CD8-positive, alpha-beta memory T cell (primary cell): ENCODE measurements at regions not wholly inside any gene's neighbourhood (a gene's known extent, or its start where the extent isn't known, plus 50 kb on each side); places are given as distances from the start of the nearest gene placed in this dataset.

ENCODE experiments used
- CTCF ChIA-PET: fragments of 350-600 bp; sonication (Branson Sonifier 250); formaldehyde crosslinking; loops from one replicate; lab custom pipeline; 2021; ENCODE audit warnings: antibody characterized with exemption; lab: Charles Lee
- POLR2A ChIA-PET: fragments of 350-600 bp; sonication (Branson Sonifier 250); formaldehyde crosslinking; loops from one replicate; lab custom pipeline; 2021; ENCODE audit warnings: antibody characterized with exemption; lab: Charles Lee
- DNase-seq, 5 donors: peaks; one replicate each; pipeline versions ENCODE4 v3.0.0 to v3.0.0-alpha.2; 2020 to 2022; ENCODE audit warnings: mixed read lengths in 1 of 5
- H3K27ac ChIP-seq: one replicate; pipeline ENCODE4 v1.7.0; 2013; ENCODE audit warnings: low read depth, mild to moderate bottlenecking, low read length, moderate library complexity
- H3K27me3 ChIP-seq: 2 replicates; pipeline ENCODE4 v1.7.0; 2013; ENCODE audit warnings: low read length, mild to moderate bottlenecking; ENCODE audit not compliant: insufficient read depth, poor library complexity, severe bottlenecking
- H3K36me3 ChIP-seq: 2 replicates; pipeline ENCODE4 v1.7.0; 2013; ENCODE audit warnings: mild to moderate bottlenecking, low read length, moderate library complexity; ENCODE audit not compliant: insufficient read depth
- H3K4me1 ChIP-seq: 2 replicates; pipeline ENCODE4 v1.7.0; 2013; ENCODE audit warnings: mild to moderate bottlenecking, low read length, moderate library complexity; ENCODE audit not compliant: insufficient read depth
- H3K4me3 ChIP-seq: 2 replicates; pipeline ENCODE4 v1.7.0; 2013; ENCODE audit warnings: mild to moderate bottlenecking, low read length
- H3K9me3 ChIP-seq: 2 replicates; pipeline ENCODE4 v1.7.0; 2013; ENCODE audit warnings: mild to moderate bottlenecking, low read length
- H3K27ac Mint-ChIP-seq, 8 donors: one replicate each; pipeline ENCODE4 v1.8.0; 2020 to 2021; ENCODE audit warnings: mixed read lengths in 8 of 8, mild to moderate bottlenecking in 6 of 8, inconsistent platforms in 3 of 8, moderate library complexity in 3 of 8
- H3K27me3 Mint-ChIP-seq, 2 donors: one replicate each; pipeline ENCODE4 v1.8.0; 2020 to 2021; ENCODE audit warnings: mixed read lengths in 2 of 2, mild to moderate bottlenecking in 1 of 2, moderate library complexity in 1 of 2
- H3K36me3 Mint-ChIP-seq, 3 donors: one replicate each; pipeline ENCODE4 v1.8.0; 2020 to 2021; ENCODE audit warnings: mixed read lengths in 3 of 3, inconsistent platforms in 1 of 3, mild to moderate bottlenecking in 1 of 3
- H3K4me1 Mint-ChIP-seq, 3 donors: one replicate each; pipeline ENCODE4 v1.8.0; 2020 to 2021; ENCODE audit warnings: mixed read lengths in 3 of 3, inconsistent platforms in 1 of 3, mild to moderate bottlenecking in 1 of 3
- H3K4me3 Mint-ChIP-seq, 7 donors: one replicate each; pipeline ENCODE4 v1.8.0; 2020 to 2021; ENCODE audit warnings: mixed read lengths in 7 of 7, mild to moderate bottlenecking in 6 of 7, moderate library complexity in 4 of 7, inconsistent platforms in 2 of 7
- H3K9me3 Mint-ChIP-seq, 5 donors: one replicate each; pipeline ENCODE4 v1.8.0; 2020 to 2022; ENCODE audit warnings: mixed read lengths in 5 of 5, mild to moderate bottlenecking in 3 of 5, moderate library complexity in 2 of 5, inconsistent platforms in 1 of 5

- no peaks in the 10 kb centered on the region for H3K27me3 Mint-ChIP-seq
- ChIA-PET POLR2A (no interaction called here), CTCF (no interaction called here)
- H3K27me3 ChIP-seq, result no peaks in the 10 kb centered on the region
- H3K36me3 Mint-ChIP-seq, result no peaks in the 10 kb centered on the region
- no peak overlapping the region for H3K4me3 Mint-ChIP-seq
- no peak for DNase-seq
- H3K27ac Mint-ChIP-seq, result no peak overlapping the region
- no peaks in the 10 kb centered on the region for H3K9me3 ChIP-seq
- H3K9me3 Mint-ChIP-seq, result peaks cover 0 to 32% (median 3%) of the 10 kb centered on the region in 5 donors
- H3K4me3 ChIP-seq, result no peak overlapping the region
- H3K36me3 ChIP-seq, result no peaks in the 10 kb centered on the region
- no peaks in the 10 kb centered on the region for H3K4me1 ChIP-seq
- no peak overlapping the region for H3K27ac ChIP-seq
- no peaks in the 10 kb centered on the region for H3K4me1 Mint-ChIP-seq
Observed at GRCh38 chr6:112743323-112743722, 396.2 kb downstream of the RFPL4B start.

- Histone ChIP-seq H3K4me3 (no peak overlapping the region), H3K27ac (no peak overlapping the region), H3K4me1 (no peaks in the 10 kb centered on the region), H3K9me3 (no peaks in the 10 kb centered on the region), H3K27me3 (no peaks in the 10 kb centered on the region), H3K36me3 (no peaks in the 10 kb centered on the region)
- no peak for DNase-seq
- Mint-ChIP-seq H3K36me3 (no peaks in the 10 kb centered on the region), H3K9me3 (peaks cover 0 to 29% (median 3%) of the 10 kb centered on the region in 5 donors), H3K4me3 (no peak overlapping the region), H3K27me3 (no peaks in the 10 kb centered on the region), H3K27ac (no peak overlapping the region), H3K4me1 (no peaks in the 10 kb centered on the region)
- POLR2A ChIA-PET, result no interaction called here
- CTCF ChIA-PET, result no interaction called here
Observed at GRCh38 chr6:112744827-112745226, 397.7 kb downstream of the RFPL4B start.

GRCh38 chr6:112745765-112746164 lies 398.6 kb downstream of the RFPL4B start:
- Histone ChIP-seq H3K4me3 (no peak overlapping the region), H3K27me3 (no peaks in the 10 kb centered on the region), H3K36me3 (no peaks in the 10 kb centered on the region), H3K27ac (no peak overlapping the region), H3K4me1 (no peaks in the 10 kb centered on the region), H3K9me3 (no peaks in the 10 kb centered on the region)
- ChIA-PET POLR2A (no interaction called here), CTCF (no interaction called here)
- H3K36me3 Mint-ChIP-seq, result no peaks in the 10 kb centered on the region
- H3K27ac Mint-ChIP-seq, result no peak overlapping the region
- H3K4me1 Mint-ChIP-seq, result no peaks in the 10 kb centered on the region
- H3K4me3 Mint-ChIP-seq, result no peak overlapping the region
- DNase-seq, result no peak
- H3K27me3 Mint-ChIP-seq, result no peaks in the 10 kb centered on the region
- peaks cover 0 to 31% (median 0%) of the 10 kb centered on the region in 5 donors for H3K9me3 Mint-ChIP-seq

DNA sequence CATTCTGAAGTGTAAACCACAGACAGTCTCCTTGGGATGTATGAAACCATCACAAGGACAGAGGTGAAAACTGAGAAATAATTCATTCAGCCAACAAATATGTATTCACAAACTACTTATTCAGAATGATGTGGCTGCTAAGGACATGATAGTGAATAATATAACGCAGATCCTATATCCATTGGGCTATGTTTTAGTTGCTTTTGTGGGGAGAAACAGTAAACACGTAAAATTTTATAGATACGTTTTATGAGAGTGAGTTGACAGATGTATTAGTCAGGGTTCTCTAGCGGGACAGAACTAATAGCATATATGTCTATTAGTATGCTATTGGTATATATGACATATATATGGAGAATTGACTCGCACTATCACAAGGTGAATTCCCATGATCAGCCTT lies 402.5 kb downstream of the RFPL4B start:
- no peaks in the 10 kb centered on the region for H3K27me3 ChIP-seq
- no peaks in the 10 kb centered on the region for H3K36me3 Mint-ChIP-seq
- H3K27ac Mint-ChIP-seq, result no peak overlapping the region
- H3K4me3 ChIP-seq, result no peak overlapping the region
- H3K4me3 Mint-ChIP-seq, result no peak overlapping the region
- H3K27ac ChIP-seq, result no peak overlapping the region
- no peaks in the 10 kb centered on the region for H3K4me1 ChIP-seq
- H3K9me3 ChIP-seq, result no peaks in the 10 kb centered on the region
- POLR2A ChIA-PET, result no interaction called here
- H3K36me3 ChIP-seq, result no peaks in the 10 kb centered on the region
- no peak for DNase-seq
- H3K27me3 Mint-ChIP-seq, result no peaks in the 10 kb centered on the region
- H3K4me1 Mint-ChIP-seq, result no peaks in the 10 kb centered on the region
- CTCF ChIA-PET, result no interaction called here
- H3K9me3 Mint-ChIP-seq, result peaks cover 0 to 16% (median 0%) of the 10 kb centered on the region in 5 donors

DNA sequence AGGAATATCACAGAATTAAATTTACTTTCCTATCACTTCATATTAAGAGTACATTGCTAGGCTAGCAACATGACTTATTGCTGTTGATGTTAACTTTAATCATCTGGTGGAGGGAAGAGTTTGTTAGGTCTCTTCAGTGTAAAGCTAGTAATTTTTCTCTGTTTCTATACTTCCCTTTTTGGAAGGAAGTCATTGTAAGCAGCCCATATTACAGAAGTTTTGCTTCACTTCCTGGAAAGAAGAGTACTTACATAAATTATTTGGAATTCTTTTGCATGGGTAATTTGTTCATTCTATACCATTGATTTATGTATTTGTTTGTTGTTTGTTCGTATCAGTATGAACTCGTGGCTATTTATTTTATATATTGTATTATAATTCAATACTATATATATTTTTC lies 405.2 kb downstream of the RFPL4B start:
- no peaks in the 10 kb centered on the region for H3K36me3 Mint-ChIP-seq
- H3K4me1 Mint-ChIP-seq, result no peaks in the 10 kb centered on the region
- H3K9me3 ChIP-seq, result no peaks in the 10 kb centered on the region
- H3K27ac ChIP-seq, result no peak overlapping the region
- no peaks in the 10 kb centered on the region for H3K4me1 ChIP-seq
- ChIA-PET CTCF (no interaction called here), POLR2A (no interaction called here)
- H3K9me3 Mint-ChIP-seq, result peaks cover 0 to 18% (median 0%) of the 10 kb centered on the region in 5 donors
- no peak overlapping the region for H3K4me3 ChIP-seq
- H3K36me3 ChIP-seq, result no peaks in the 10 kb centered on the region
- no peak for DNase-seq
- H3K27me3 ChIP-seq, result no peaks in the 10 kb centered on the region
- H3K27me3 Mint-ChIP-seq, result no peaks in the 10 kb centered on the region
- no peak overlapping the region for H3K27ac Mint-ChIP-seq
- H3K4me3 Mint-ChIP-seq, result no peak overlapping the region

DNA sequence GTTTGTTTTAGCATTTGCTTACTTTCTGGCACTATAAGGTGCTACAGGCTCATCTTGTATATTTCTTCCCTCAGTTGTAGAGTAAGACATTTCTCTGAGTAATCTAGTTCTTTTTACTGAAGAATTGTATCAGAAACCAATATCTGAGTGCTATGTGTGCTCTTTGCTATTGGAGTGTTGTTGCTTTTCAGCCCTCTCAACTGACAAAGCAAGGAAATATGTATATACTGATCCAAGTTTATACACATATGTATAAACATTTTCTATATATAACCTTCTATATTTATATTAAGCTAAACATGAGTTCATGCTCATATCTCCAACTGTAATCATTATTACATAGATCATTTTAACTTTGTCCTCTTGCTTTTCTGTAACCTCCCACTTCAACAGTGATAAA lies 405.7 kb downstream of the RFPL4B start:
- no peak for DNase-seq
- POLR2A ChIA-PET, result no interaction called here
- H3K9me3 Mint-ChIP-seq, result peaks cover 0 to 18% (median 0%) of the 10 kb centered on the region in 5 donors
- Histone ChIP-seq H3K9me3 (no peaks in the 10 kb centered on the region), H3K27ac (no peak overlapping the region), H3K4me3 (no peak overlapping the region), H3K27me3 (no peaks in the 10 kb centered on the region), H3K4me1 (no peaks in the 10 kb centered on the region), H3K36me3 (no peaks in the 10 kb centered on the region)
- CTCF ChIA-PET, result no interaction called here
- H3K36me3 Mint-ChIP-seq, result no peaks in the 10 kb centered on the region
- no peaks in the 10 kb centered on the region for H3K4me1 Mint-ChIP-seq
- H3K27me3 Mint-ChIP-seq, result no peaks in the 10 kb centered on the region
- no peak overlapping the region for H3K4me3 Mint-ChIP-seq
- no peak overlapping the region for H3K27ac Mint-ChIP-seq

DNA sequence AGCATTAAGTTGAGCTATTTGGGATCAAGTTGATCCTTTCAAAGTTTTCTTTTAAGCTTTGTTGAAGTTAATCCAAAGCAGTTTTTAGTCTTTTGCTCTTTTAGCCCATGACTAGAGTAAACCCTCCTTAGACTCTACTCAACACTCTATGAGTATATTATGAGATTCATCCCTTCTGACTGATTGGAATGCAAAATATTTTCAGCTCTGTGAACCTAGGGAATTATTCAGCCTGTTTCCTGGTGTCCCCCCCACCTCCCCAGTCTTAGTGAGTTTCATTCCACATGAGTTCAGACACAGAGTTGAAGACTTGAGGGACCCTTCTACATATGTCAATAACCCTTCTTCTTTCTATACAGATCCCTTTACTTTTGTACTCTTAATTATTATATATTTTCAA lies 413.7 kb downstream of the RFPL4B start:
- no peak overlapping the region for H3K4me3 ChIP-seq
- H3K36me3 ChIP-seq, result no peaks in the 10 kb centered on the region
- DNase-seq, result no peak
- ChIA-PET CTCF (no interaction called here), POLR2A (no interaction called here)
- H3K27me3 Mint-ChIP-seq, result no peaks in the 10 kb centered on the region
- no peaks in the 10 kb centered on the region for H3K4me1 ChIP-seq
- H3K9me3 ChIP-seq, result no peaks in the 10 kb centered on the region
- H3K27ac Mint-ChIP-seq, result no peak overlapping the region
- peaks cover 0 to 16% (median 0%) of the 10 kb centered on the region in 5 donors for H3K9me3 Mint-ChIP-seq
- H3K4me1 Mint-ChIP-seq, result no peaks in the 10 kb centered on the region
- H3K27ac ChIP-seq, result no peak overlapping the region
- H3K36me3 Mint-ChIP-seq, result no peaks in the 10 kb centered on the region
- no peaks in the 10 kb centered on the region for H3K27me3 ChIP-seq
- H3K4me3 Mint-ChIP-seq, result no peak overlapping the region

- Mint-ChIP-seq H3K4me3 (no peak overlapping the region), H3K9me3 (peaks cover 0 to 12% (median under 1%) of the 10 kb centered on the region in 5 donors)
- CTCF ChIA-PET, result no interaction called here
Observed at GRCh38 chr6:112761740-112762139, 414.6 kb downstream of the RFPL4B start.

GRCh38 chr6:112764377-112764776 lies 417.2 kb downstream of the RFPL4B start:
- Histone ChIP-seq H3K4me1 (no peaks in the 10 kb centered on the region), H3K36me3 (no peaks in the 10 kb centered on the region), H3K4me3 (no peak overlapping the region), H3K27me3 (no peaks in the 10 kb centered on the region), H3K27ac (no peak overlapping the region), H3K9me3 (no peaks in the 10 kb centered on the region)
- H3K36me3 Mint-ChIP-seq, result no peaks in the 10 kb centered on the region
- H3K4me3 Mint-ChIP-seq, result no peak overlapping the region
- no peak overlapping the region for H3K27ac Mint-ChIP-seq
- ChIA-PET POLR2A (no interaction called here), CTCF (no interaction called here)
- no peaks in the 10 kb centered on the region for H3K27me3 Mint-ChIP-seq
- H3K9me3 Mint-ChIP-seq, result peaks cover 0 to 12% (median 11%) of the 10 kb centered on the region in 5 donors
- no peak for DNase-seq
- no peaks in the 10 kb centered on the region for H3K4me1 Mint-ChIP-seq

More at GRCh38 chr6:112761740-112762139, 414.6 kb downstream of the RFPL4B start:
- Histone ChIP-seq H3K27me3 (no peaks in the 10 kb centered on the region), H3K27ac (no peak overlapping the region), H3K4me3 (no peak overlapping the region), H3K4me1 (no peaks in the 10 kb centered on the region), H3K36me3 (no peaks in the 10 kb centered on the region), H3K9me3 (no peaks in the 10 kb centered on the region)
- Mint-ChIP-seq H3K36me3 (no peaks in the 10 kb centered on the region), H3K27me3 (no peaks in the 10 kb centered on the region), H3K4me1 (no peaks in the 10 kb centered on the region), H3K27ac (no peak overlapping the region)
- DNase-seq, result no peak
- POLR2A ChIA-PET, result no interaction called here
